AG04449 (cell line): ENCODE measurements at regions not wholly inside any gene's neighbourhood (a gene's known extent, or its start where the extent isn't known, plus 50 kb on each side); places are given as distances from the start of the nearest gene placed in this dataset.

Experiments
- CTCF ChIA-PET: fragments of 350-600 bp; formaldehyde crosslinking; extraction: SDS; loops from one replicate; lab custom pipeline; 2021; ENCODE audit warnings: antibody characterized with exemption; lab: Yijun Ruan, JAX
- POLR2A ChIA-PET: fragments of 400-600, 350-600 bp; formaldehyde crosslinking; extraction: SDS; loops from one replicate; lab custom pipeline; 2020; ENCODE audit warnings: antibody characterized with exemption, inconsistent platforms; lab: Yijun Ruan, JAX
- DNase-seq: peaks from one replicate; pipeline ENCODE4 v3.0.0-alpha.2; 2010; ENCODE audit warnings: low read depth, low spot score
- H3K4me3 ChIP-seq: 2 replicates; pipeline ENCODE4 v1.5.1; 2011; ENCODE audit warnings: low read depth, mild to moderate bottlenecking, control low read depth, low read length
- CTCF ChIP-seq: IDR thresholded peaks from one replicate; pipeline ENCODE4 v1.5.1; 2011; ENCODE audit warnings: mild to moderate bottlenecking, moderate library complexity, low read length, control low read depth, inconsistent platforms; ENCODE audit not compliant: insufficient read depth; ENCODE audit errors: missing control alignments

GRCh38 chr15:87606971-87607370, 649.6 kb downstream of the NTRK3 start:
- TF ChIP-seq CTCF, result no peak
- POLR2A ChIA-PET, result no interaction called here
- CTCF ChIA-PET, result no interaction called here
- H3K4me3 ChIP-seq, result no peak overlapping the region
- no peak for DNase-seq

- H3K4me3 ChIP-seq, result no peak overlapping the region
- no peak for DNase-seq
- peak; percentile 34 for TF ChIP-seq CTCF
- ChIA-PET CTCF (interaction anchor here (1.0 to 2.9 kb wide), 8 partner anchors 9 to 642 kb away, joined by 3 to 12 read pairs (median 4); no protein-coding TSS in a partner anchor), POLR2A (no interaction called here)
Measured at GRCh38 chr15:87604857-87605446, 651.6 kb downstream of the NTRK3 start.

GRCh38 chr15:87602371-87602770, 654.2 kb downstream of the NTRK3 start:
- ChIA-PET CTCF (no interaction called here), POLR2A (no interaction called here)
- TF ChIP-seq CTCF, result no peak
- H3K4me3 ChIP-seq, result no peak overlapping the region
- no peak for DNase-seq

- CTCF ChIA-PET, result no interaction called here
- H3K4me3 ChIP-seq, result no peak overlapping the region
- no peak for TF ChIP-seq CTCF
- no peak for DNase-seq
- POLR2A ChIA-PET, result no interaction called here
Measured at GRCh38 chr15:87599616-87600015, 656.9 kb downstream of the NTRK3 start.

- POLR2A ChIA-PET, result no interaction called here
- DNase-seq, result no peak
Measured at GRCh38 chr15:87597346-87598052, 659.0 kb downstream of the NTRK3 start.

More at GRCh38 chr15:87597346-87598052, 659.0 kb downstream of the NTRK3 start:
- CTCF ChIA-PET, result no interaction called here
- no peak overlapping the region for H3K4me3 ChIP-seq
- TF ChIP-seq CTCF, result no peak
